ENCODE measurements at regions not wholly inside any gene's neighbourhood (a gene's known extent, or its start where the extent isn't known, plus 50 kb on each side); places are given as distances from the start of the nearest gene placed in this dataset.

GRCh38 chr9:14391620-14392019 lies 77.7 kb upstream of the NFIB start:
- no peak for DNase-seq

GRCh38 chr9:14389657-14390056 lies 75.7 kb upstream of the NFIB start:
- DNase-seq, result no peak

GRCh38 chr9:14389146-14389545 lies 75.2 kb upstream of the NFIB start:
- no peak for DNase-seq

- no peak for DNase-seq
Measured at GRCh38 chr9:14383773-14384172, 69.8 kb upstream of the NFIB start.

- no peak for DNase-seq
Measured at GRCh38 chr9:14383294-14383693, 69.4 kb upstream of the NFIB start.

- no peak for DNase-seq
Measured at GRCh38 chr9:14380061-14380836, 66.3 kb upstream of the NFIB start.

- DNase-seq, result no peak
Measured at GRCh38 chr9:14379280-14379679, 65.3 kb upstream of the NFIB start.

- no peak for DNase-seq
Measured at GRCh38 chr9:14373706-14374105, 59.8 kb upstream of the NFIB start.

GRCh38 chr9:14373336-14373666 lies 59.4 kb upstream of the NFIB start:
- no peak for DNase-seq

- peak; percentile 14 for DNase-seq
Measured at GRCh38 chr9:14372437-14373335, 58.7 kb upstream of the NFIB start.

GRCh38 chr9:14369011-14369410 lies 55.1 kb upstream of the NFIB start:
- DNase-seq, result no peak

GRCh38 chr9:14366076-14366475 lies 52.1 kb upstream of the NFIB start:
- no peak for DNase-seq

GRCh38 chr9:14365670-14366069 lies 51.7 kb upstream of the NFIB start:
- DNase-seq, result no peak
